ENCODE measurements at regions not wholly inside any gene's neighbourhood (a gene's known extent, or its start where the extent isn't known, plus 50 kb on each side); places are given as distances from the start of the nearest gene placed in this dataset.

DNA sequence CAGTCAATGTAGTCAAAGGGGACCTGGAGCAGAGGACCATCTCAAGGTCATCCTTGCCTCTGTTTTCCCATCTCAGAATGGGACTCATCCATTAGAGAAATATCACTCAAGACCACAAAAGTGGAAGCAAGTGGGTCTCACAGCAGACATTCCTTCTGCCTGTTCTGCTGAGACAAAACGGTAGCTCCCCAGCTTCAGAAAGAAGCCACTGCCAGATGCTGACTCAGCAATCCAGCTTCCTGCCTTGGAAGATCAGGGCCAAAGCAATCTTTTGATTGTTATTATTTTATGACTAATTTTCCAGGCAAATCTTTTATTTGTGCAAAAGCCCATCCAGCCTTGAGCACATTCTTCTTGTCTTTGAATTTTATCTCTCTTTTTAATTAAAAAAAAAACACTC lies 86.8 kb downstream of the CCT6B start:
- no peak for DNase-seq

GRCh38 chr17:34872640-34873039 lies 88.6 kb downstream of the CCT6B start:
- no peak for DNase-seq

DNA sequence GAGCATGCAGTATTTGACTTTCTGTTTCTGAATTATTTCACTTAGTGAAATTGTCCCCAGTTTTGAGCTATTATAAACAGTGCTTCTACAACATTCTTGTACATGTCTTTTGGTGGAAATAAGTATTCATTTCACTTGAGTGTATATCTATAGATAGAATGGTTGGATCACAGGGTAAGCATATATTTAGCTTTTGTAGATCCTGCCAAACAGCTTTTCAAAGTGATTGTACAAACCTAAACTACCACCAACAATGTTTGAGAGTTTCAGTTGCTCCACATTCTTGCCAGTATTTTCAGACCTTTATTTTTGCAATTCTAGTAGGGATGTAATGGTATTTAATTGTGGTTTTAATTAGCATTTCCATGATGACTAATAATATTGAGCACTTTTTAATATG lies 91.6 kb downstream of the CCT6B start:
- DNase-seq = no peak

DNA sequence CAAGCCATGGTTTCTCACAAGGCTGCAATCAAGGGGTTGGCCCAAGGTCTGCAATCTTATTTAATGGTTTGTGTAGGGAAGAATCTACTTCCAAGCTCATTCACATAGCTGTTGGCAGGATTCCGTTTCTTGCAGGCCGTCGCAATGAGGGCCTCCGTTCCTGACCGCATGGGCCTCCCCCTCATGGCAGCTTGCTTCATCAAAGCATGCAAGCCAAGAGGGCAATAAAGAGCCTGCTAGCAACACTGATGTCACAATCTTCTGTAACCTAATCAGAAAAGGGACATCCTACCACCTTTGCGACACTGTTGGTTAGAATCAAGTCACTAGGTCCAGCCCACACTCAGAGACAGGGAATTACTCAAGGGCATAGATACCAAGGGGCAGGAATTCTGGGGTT lies 95.5 kb downstream of the CCT6B start:
- DNase-seq = no peak

DNA sequence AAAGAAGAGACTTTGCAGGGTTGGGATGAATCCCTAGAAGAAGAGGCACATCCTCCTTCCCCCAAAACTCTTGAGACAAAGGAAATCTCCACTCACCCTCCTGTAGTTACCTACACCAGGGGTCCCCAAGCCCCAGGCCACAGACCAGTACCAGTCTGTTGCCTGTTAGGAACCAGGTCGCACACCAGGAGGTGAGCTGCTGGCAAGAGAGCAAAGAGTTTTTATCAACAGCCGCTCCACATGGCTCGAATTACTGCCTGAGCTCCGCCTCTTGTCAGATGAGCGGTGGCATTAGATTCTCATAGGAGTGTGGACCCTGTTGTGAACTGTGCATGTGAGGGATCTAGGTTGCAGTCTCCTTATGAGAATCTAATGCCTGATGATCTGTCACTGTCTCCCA lies 98.9 kb downstream of the CCT6B start:
- DNase-seq = no peak

GRCh38 chr17:34861864-34862263 lies 99.4 kb downstream of the CCT6B start:
- no peak for DNase-seq

- no peak for DNase-seq
Observed at GRCh38 chr17:34859652-34860051, 101.6 kb downstream of the CCT6B start.

- DNase-seq = no peak
Observed at GRCh38 chr17:34858591-34859565, 102.4 kb downstream of the CCT6B start.

DNA sequence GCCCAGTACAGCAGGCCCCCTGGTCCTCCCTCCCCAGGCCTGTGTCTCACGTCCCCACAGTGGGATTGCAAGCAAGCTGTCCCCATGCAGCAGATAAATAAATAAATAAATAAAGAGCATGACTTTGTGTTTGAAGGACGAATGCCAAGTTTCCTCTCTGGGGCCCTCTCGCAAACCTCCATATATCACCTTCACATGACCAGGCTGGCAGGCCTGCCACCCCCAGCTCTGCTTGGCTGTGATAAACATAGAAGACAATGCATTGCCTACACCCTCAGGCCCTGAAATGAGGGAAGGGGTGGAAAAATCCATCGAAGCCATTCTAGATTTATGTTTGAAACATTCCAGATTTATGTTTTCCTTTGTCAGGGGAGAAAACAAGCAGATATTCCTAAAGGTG lies 107.3 kb downstream of the CCT6B start:
- DNase-seq = no peak

- DNase-seq = no peak
Observed at GRCh38 chr17:34852614-34853013, 108.6 kb downstream of the CCT6B start.

- no peak for DNase-seq
Observed at GRCh38 chr17:34851961-34852540, 109.2 kb downstream of the CCT6B start.

GRCh38 chr17:34850964-34851363 lies 110.3 kb downstream of the CCT6B start:
- no peak for DNase-seq

DNA sequence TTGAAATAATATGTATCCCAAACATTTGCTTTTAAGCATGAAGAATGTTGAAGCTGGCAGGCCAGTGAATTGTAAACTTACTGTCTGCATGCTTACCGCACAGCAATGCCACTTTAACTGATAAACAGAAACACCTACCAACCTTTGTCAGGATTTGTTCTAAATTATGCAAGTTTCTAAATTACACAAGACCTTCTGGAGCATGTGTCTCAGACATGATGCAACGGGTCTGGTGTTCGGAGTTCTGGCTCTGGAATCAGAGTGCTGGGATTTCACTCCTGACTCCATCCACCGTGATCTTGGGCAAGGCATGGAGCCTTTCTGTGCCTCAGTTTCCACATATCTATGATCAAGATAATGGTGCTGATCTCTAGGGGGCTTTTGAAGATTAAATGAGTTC lies 111.2 kb downstream of the CCT6B start:
- no peak for DNase-seq

- no peak for DNase-seq
Observed at GRCh38 chr17:34847938-34848337, 113.3 kb downstream of the CCT6B start.

DNA sequence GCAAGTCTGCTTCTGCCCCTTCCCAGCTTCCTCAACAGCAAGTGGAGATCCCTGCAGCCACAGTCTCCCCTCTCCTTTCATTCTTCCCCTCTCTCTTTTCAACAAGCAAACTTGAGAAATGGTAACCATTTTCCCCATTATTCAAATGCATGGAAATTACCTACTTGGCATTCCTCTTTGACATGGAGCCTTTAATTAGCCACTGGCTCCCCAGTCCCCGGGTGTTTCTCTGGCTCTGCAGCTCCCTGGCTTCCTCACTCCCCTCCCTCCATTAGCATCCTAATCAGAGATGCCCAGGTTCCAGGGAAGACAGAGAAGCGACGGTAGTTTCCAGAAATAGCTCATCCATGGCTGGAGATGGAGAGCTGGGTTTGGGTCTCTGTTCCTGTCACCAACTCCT lies 116.0 kb downstream of the CCT6B start:
- no peak for DNase-seq

GRCh38 chr17:34843682-34844081 lies 117.6 kb downstream of the CCT6B start:
- no peak for DNase-seq

DNA sequence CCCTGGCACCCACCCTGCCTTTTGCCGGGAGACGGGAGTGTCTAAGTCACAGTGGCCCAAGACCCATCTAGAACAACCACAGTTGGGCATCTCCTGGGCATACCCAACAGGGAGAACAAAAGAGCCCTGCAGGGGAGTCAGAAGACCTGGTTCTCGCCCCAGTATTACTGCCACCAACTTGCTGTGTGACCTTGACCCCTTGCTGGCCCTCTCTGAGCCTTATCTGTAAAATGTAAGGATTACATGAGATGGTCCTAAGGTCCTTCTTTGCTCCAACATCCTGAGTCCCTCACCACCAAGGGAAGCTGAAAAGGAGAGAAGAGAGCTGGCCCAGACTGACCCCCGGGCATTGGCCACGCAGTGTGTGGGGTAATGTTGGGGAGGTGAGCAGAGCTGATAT lies 119.0 kb downstream of the CCT6B start:
- DNase-seq = no peak

GRCh38 chr17:34841467-34841866 lies 119.8 kb downstream of the CCT6B start:
- no peak for DNase-seq

- no peak for DNase-seq
Observed at GRCh38 chr17:34840750-34841149, 120.5 kb downstream of the CCT6B start.

DNA sequence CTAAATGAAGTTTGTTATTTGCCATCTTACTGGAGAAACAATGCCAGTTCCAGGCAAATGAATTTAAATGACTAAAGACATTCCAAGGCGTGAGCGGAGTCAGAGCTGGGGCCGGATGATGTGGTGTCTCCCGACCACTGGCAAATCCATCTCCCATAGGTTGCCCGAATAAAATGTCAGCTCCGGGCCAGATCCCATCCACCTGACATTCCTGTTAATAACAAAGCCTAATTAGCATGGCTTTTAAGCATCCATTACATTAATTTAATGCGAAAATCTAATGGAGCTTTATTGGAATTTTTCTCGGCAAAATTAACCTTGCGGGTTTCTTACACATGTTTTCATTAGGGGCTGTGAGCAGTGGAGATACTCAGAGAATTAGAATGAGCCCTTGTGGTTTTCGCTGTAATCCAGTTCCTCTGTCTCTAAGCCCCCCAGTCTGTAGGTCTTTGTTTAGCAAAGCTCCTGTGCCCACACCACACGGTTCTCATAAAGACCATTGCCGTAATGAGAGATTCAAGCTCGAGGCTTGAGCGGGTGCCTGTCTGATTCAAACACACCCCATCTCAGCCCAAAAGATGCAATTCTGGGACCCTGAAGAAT lies 123.3 kb downstream of the CCT6B start:
- DNase-seq = no peak

- DNase-seq = no peak
Observed at GRCh38 chr17:34832376-34832775, 128.9 kb downstream of the CCT6B start.

GRCh38 chr17:34827008-34827407 lies 134.3 kb downstream of the CCT6B start:
- DNase-seq = no peak

- DNase-seq = no peak
Observed at GRCh38 chr17:34826332-34826731, 134.9 kb downstream of the CCT6B start.

DNA sequence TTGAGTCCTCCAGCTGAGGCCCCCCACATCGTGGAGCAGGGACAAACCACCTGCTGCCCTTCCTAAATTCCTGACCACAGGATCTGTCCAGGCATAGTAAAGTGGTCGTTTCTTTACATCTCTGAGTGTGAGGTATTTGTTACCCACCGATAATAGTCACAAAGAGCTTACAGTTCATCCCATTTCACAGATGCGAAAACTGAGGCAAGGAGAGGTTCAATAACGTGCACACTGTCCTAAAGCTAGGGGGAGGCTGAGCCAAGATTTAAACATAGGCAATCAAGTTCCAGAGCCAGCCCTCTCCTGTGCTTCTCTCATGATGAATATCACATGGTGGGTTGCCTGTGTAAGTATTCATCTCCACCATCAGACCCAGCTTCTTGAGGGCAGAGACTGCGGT lies 135.4 kb downstream of the CCT6B start:
- no peak for DNase-seq
